GM12878 (cell line): ENCODE measurements at regions not wholly inside any gene's neighbourhood (a gene's known extent, or its start where the extent isn't known, plus 50 kb on each side); places are given as distances from the start of the nearest gene placed in this dataset.
"Not testable (repeated sequence)": the region's sequence is repeated elsewhere in the genome, so short reads cannot be mapped to it uniquely, and the experiment has no call there.

Experiments used
- ATAC-seq: fragments of 200-7000 bp; cut with Tn5 transposase; 3 replicates; pipeline ENCODE4 v1.9.1; 2020; ENCODE audit warnings: mild to moderate bottlenecking, moderate library complexity
- BruUV-seq: library from RNA; stranded (reverse); fragments of 400-500 nt; replicated peaks from 2 replicates; lab custom pipeline; 2021; lab: Mats Ljungman, UMichigan
- CTCF ChIA-PET: fragments of 300-600 bp; sonication (Branson Sonifier 250); formaldehyde crosslinking; extraction: SDS; loops from one replicate; lab custom pipeline; 2021; ENCODE audit warnings: inconsistent platforms; lab: Yijun Ruan, JAX
- POLR2A ChIA-PET: fragments of 350-600 bp; formaldehyde crosslinking; extraction: SDS; loops from one replicate; lab custom pipeline; 2021; ENCODE audit warnings: inconsistent platforms; lab: Charles Lee
- RAD21 ChIA-PET: fragments of 300-600 bp; sonication (Branson Sonifier 250); formaldehyde crosslinking; loops from one replicate; lab custom pipeline; 2023; ENCODE audit warnings: antibody characterized with exemption; ENCODE audit not compliant: unreplicated experiment; lab: Charles Lee
- SMC1A ChIA-PET: fragments of 300-600 bp; sonication (Branson Sonifier 250); formaldehyde crosslinking; loops from one replicate; lab custom pipeline; 2023; ENCODE audit not compliant: unreplicated experiment, uncharacterized antibody; lab: Charles Lee
- DNase-seq: peaks from one replicate; pipeline ENCODE4 v3.0.0-alpha.2; 2011; ENCODE audit warnings: low read depth, low spot score
- FAIRE-seq: peaks from 3 replicates; lab custom pipeline; 2011; peaks lifted over from hg19 to GRCh38; lab: Jason Lieb, UNC
- H2AFZ ChIP-seq: 2 replicates; pipeline ENCODE4 v1.6.0; 2011; ENCODE audit warnings: low read depth, low read length, control low read depth; ENCODE audit not compliant: control insufficient read depth
- H3K27ac ChIP-seq: 2 replicates; pipeline ENCODE4 v1.5.1; 2011; ENCODE audit warnings: control low read depth; ENCODE audit not compliant: control insufficient read depth, insufficient read depth
- H3K27me3 ChIP-seq, 2 experiments: replicated peaks in 1 of 2; 2 replicates each; pipeline versions ENCODE4 v1.6.0 to v1.6.1; 2011; ENCODE audit warnings: low read length in 1 of 2; ENCODE audit not compliant: control insufficient read depth in 2 of 2, insufficient read depth in 2 of 2
- H3K36me3 ChIP-seq, 2 experiments: 2 replicates each; pipeline ENCODE4 v1.5.1; 2011; ENCODE audit warnings: low read length in 1 of 2; ENCODE audit not compliant: control insufficient read depth in 2 of 2, insufficient read depth in 2 of 2
- H3K4me1 ChIP-seq: 2 replicates; pipeline ENCODE4 v1.6.1; 2011; ENCODE audit warnings: mild to moderate bottlenecking, low read length, moderate library complexity, mixed read lengths; ENCODE audit not compliant: control insufficient read depth, insufficient read depth
- H3K4me2 ChIP-seq: 2 replicates; pipeline ENCODE4 v1.6.0; 2011; ENCODE audit warnings: control low read depth; ENCODE audit not compliant: control insufficient read depth, insufficient read depth
- H3K4me3 ChIP-seq: fragments of 200-600 bp; sonication (generic); 2 replicates; pipeline ENCODE4 v1.5.1; 2016
- H3K79me2 ChIP-seq: 2 replicates; pipeline ENCODE4 v1.6.0; 2011; ENCODE audit warnings: low read length; ENCODE audit not compliant: control insufficient read depth, insufficient read depth
- H3K9ac ChIP-seq: 2 replicates; pipeline ENCODE4 v1.8.0; 2011; ENCODE audit warnings: low read length, control low read depth, mixed read lengths; ENCODE audit not compliant: control insufficient read depth, insufficient read depth
- H3K9me3 ChIP-seq: replicated peaks from 3 replicates; pipeline ENCODE4 v1.5.1; 2011; ENCODE audit warnings: mild to moderate bottlenecking, low read length; ENCODE audit not compliant: control insufficient read depth, insufficient read depth
- H4K20me1 ChIP-seq: 2 replicates; pipeline ENCODE4 v1.6.0; 2011; ENCODE audit not compliant: control insufficient read depth, insufficient read depth
- BRCA1 ChIP-seq: IDR thresholded peaks from 2 replicates; pipeline ENCODE4 v1.6.1; 2011; ENCODE audit warnings: low read depth, low read length, improper control_type of control experiment
- CHD4 ChIP-seq: fragments of 200-600 bp; sonication (generic); IDR thresholded peaks from 2 replicates; pipeline ENCODE4 v1.6.1; 2016; ENCODE audit warnings: mild to moderate bottlenecking
- KDM1A ChIP-seq: fragments of 200-600 bp; sonication (generic); IDR thresholded peaks from 2 replicates; pipeline ENCODE4 v1.6.1; 2016; ENCODE audit warnings: borderline replicate concordance
- NBN ChIP-seq: fragments of 450-650 bp; IDR thresholded peaks from 2 replicates; pipeline ENCODE4 v1.6.1; 2016
- SRF ChIP-seq, 2 experiments: IDR thresholded peaks; 2 replicates each; pipeline ENCODE4 v1.6.1; 2011; ENCODE audit warnings: low read depth in 2 of 2, low read length in 2 of 2, mild to moderate bottlenecking in 1 of 2, moderate library complexity in 1 of 2
- WGBS: methylation state at CpG from one replicate; pipeline ENCODE4 v1.1.6; 2016; ENCODE audit warnings: low lambda C conversion rate; ENCODE audit not compliant: insufficient replicate concordance, insufficient coverage; ENCODE audit errors: missing lambda C conversion rate; 5-methylcytosine and 5-hydroxymethylcytosine counted together
- in situ Hi-C: fragments of 300-500 bp; cut with MboI; formaldehyde crosslinking; loops from 9 replicates; pipeline ENCODE4 v1.14.3; 2018; ENCODE audit warnings: mixed read lengths
- intact Hi-C: fragments of 100-400 bp; cut with micrococcal nuclease; formaldehyde crosslinking; loops from one replicate; pipeline ENCODE4 v1.14.2; 2022; ENCODE audit not compliant: unreplicated experiment
- TF ChIP-seq, protein P1 (sequence below): fragments of 450-650 bp; IDR thresholded peaks from 2 replicates; pipeline ENCODE4 v1.6.1; 2017; ENCODE audit warnings: mild to moderate bottlenecking, low read depth, inconsistent platforms; ENCODE audit not compliant: poor library complexity, severe bottlenecking

DNA sequence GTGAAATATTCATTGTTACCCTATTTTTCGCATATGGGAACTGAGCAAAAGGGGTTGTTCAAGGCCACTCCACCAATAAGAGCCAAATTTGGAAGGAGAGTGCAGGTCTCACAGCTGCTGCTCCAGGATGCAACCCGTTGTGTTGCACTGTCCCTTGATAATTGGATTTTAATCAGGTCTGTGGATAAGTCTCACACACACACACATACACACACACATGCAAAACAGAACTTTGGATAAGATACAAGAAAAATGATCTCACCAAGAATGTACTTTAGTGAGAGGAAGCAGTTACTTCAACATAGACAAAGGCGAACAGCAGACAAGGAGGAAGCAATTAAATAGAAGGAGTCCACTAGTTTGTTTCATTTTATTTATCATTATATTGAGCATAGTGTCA lies 127.3 kb upstream of the EDNRB start:
- no peaks in the 10 kb centered on the region for H3K27me3 ChIP-seq
- ChIA-PET RAD21 (no interaction called here), CTCF (no interaction called here), POLR2A (no interaction called here), SMC1A (no interaction called here)
- no peak for FAIRE-seq
- no peaks in the 10 kb centered on the region for H3K79me2 ChIP-seq
- WGBS, result 18% methylated on average over 3 of the region's 3 CpGs
- H3K27ac ChIP-seq, result no peak overlapping the region
- in situ Hi-C loops, result no loop called here
- no peaks in the 10 kb centered on the region for H3K36me3 ChIP-seq
- H3K4me1 ChIP-seq, result no peaks in the 10 kb centered on the region
- no peak overlapping the region for H2AFZ ChIP-seq
- no peaks in the 10 kb centered on the region for H3K9me3 ChIP-seq
- H4K20me1 ChIP-seq, result no peaks in the 10 kb centered on the region
- H3K4me3 ChIP-seq, result no peak overlapping the region
- intact Hi-C loops, result no loop called here
- H3K9ac ChIP-seq, result no peak overlapping the region
- TF ChIP-seq SRF (IDR thresholded peaks at IDR 0.05; ENCODE audit: low read depth in 2 of 2, low read length in 2 of 2) (no peak), CHD4 (no peak), KDM1A (no peak), BRCA1 (no peak), NBN (no peak)
- TF ChIP-seq, protein P1, sequence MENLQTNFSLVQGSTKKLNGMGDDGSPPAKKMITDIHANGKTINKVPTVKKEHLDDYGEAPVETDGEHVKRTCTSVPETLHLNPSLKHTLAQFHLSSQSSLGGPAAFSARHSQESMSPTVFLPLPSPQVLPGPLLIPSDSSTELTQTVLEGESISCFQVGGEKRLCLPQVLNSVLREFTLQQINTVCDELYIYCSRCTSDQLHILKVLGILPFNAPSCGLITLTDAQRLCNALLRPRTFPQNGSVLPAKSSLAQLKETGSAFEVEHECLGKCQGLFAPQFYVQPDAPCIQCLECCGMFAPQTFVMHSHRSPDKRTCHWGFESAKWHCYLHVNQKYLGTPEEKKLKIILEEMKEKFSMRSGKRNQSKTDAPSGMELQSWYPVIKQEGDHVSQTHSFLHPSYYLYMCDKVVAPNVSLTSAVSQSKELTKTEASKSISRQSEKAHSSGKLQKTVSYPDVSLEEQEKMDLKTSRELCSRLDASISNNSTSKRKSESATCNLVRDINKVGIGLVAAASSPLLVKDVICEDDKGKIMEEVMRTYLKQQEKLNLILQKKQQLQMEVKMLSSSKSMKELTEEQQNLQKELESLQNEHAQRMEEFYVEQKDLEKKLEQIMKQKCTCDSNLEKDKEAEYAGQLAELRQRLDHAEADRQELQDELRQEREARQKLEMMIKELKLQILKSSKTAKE, result no peak
- BruUV-seq, result no TSS peak
- peak; percentile 16 for ATAC-seq
- no peak for DNase-seq
- no peak overlapping the region for H3K4me2 ChIP-seq

DNA sequence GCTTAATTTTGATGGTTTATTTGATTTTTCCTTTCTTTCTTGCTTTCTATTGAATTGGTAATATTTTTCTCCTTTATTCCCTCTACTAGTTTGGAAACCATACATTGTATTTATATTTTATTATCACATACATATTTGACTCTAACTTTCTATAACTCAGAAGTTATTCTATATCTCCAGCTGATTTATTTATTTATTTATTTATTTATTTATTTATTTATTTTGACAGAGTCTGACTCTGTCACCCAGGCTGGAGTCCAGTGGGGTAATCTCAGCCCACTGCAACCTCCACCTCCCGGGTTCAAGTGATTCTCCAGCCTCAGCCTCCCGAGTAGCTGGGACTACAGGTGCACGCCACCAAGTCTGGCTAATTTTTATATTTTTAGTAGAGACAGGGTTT lies 122.7 kb upstream of the EDNRB start:
- H3K4me2 ChIP-seq, H3K27ac ChIP-seq, in situ Hi-C loops, DNase-seq, H3K4me3 ChIP-seq, H3K36me3 ChIP-seq, intact Hi-C loops, RAD21 ChIA-PET, SMC1A ChIA-PET, H2AFZ ChIP-seq, H3K9ac ChIP-seq, FAIRE-seq, POLR2A ChIA-PET, H3K4me1 ChIP-seq, H3K27me3 ChIP-seq, BruUV-seq, ATAC-seq, H3K79me2 ChIP-seq, H4K20me1 ChIP-seq, H3K9me3 ChIP-seq, CTCF ChIA-PET: not testable (repeated sequence)
- WGBS, result 45% methylated on average over 3 of the region's 3 CpGs
